ENCODE measurements at regions not wholly inside any gene's neighbourhood (a gene's known extent, or its start where the extent isn't known, plus 50 kb on each side); places are given as distances from the start of the nearest gene placed in this dataset.
"Not testable (repeated sequence)": the region's sequence is repeated elsewhere in the genome, so short reads cannot be mapped to it uniquely, and the experiment has no call there.

DNA sequence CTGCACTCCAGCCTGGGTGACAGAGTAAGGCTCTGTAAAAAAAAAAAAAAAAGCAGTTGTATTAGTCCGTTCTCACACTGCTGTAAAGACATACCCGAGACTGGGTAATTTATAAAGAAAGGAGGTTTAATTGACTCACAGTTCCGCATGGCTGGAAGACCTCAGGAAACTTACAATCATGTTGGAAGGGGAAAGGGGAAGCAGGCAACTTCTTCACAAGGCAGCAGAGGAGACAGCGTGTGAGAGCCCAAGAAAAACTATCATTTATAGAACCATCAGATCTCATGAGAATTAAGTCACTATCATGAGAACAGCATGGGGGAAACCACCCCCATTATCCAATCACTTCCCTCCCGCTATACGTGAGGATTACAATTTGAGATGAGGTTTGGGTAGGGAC, 151.7 kb upstream of the NR5A2 start:
- no peak for DNase-seq

DNA sequence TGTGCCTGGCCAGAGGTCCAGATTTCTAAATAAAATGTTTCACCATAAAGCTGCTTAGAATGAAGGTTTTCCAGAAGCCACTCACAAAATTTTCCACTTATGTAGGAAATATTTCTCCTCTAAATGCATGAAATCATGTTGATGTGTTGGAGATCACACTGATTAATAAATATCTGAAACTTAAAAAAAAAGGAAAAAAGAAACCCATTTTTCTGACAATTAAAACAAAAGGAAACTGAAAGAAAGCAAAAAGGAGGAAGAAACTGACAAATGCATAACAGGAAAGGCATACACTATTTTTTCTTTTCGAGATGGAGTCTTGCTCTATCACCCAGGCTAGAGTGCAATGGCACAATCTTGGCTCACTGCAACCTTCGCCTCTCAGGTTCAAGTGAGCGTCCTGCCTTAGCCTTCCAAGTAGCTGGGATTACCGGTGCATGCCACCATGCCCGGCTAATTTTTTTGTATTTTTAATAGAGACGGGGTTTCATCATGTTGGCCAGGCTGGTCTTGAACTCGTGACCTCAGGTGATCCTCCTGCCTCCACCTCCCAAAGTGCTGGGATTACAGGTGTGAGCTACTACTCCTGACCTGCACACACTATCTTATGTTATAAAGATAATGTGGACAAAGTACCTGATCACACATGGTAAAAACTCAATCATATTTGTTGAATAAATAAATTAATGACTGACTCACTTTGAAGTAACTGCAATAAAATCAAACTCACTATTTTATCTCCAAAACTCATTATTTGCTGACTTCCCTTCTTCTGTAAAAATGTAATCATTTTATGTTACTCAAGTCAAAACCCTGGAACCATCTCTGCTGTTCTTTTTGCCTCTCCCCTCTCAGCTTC, 149.8 kb upstream of the NR5A2 start:
- no peak for DNase-seq

DNA sequence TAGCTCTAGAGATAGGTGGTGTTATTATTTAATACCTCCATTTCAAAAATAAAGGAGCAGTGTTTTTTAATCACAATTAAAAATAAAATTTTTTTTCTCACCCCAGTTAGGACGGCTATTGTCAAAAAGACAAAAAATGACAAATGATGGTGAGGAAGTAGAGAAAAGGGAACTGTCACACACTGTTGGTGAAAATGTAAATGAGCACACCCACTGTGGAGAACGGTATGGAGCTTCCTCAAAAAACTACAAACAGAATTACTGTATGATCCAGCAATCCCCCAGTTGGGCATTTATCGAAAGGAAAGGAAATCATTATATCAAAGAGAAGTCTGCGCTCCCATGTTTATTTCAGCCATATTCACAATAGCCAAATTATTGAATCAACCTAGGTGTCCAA, 148.7 kb upstream of the NR5A2 start:
- DNase-seq: peak; percentile 60 to 75

- DNase-seq: no peak
Observed at GRCh38 chr1:199898654-199899053, 128.9 kb upstream of the NR5A2 start.

DNA sequence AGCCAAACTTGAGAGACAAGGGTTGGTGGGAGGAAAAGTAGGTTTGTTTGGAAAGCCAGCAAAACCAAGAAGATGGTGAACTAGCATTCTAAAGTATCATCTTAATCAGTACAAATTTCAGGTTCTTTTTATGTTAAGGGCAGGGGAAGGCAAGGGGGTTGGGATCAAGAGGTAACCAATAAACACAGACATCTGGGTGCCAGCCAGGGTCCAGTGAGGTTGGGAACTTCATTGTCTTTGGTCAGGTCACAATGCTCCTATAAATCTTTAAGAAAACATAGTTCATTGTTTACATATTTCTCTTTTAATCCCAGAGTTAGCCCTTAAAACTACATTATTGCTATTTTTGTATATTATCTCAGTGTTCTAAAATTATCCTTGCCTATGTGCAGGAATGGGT, 126.2 kb upstream of the NR5A2 start:
- DNase-seq: no peak

- DNase-seq: no peak
Observed at GRCh38 chr1:199907361-199907760, 120.1 kb upstream of the NR5A2 start.

GRCh38 chr1:199909137-199909536, 118.4 kb upstream of the NR5A2 start:
- no peak for DNase-seq

DNA sequence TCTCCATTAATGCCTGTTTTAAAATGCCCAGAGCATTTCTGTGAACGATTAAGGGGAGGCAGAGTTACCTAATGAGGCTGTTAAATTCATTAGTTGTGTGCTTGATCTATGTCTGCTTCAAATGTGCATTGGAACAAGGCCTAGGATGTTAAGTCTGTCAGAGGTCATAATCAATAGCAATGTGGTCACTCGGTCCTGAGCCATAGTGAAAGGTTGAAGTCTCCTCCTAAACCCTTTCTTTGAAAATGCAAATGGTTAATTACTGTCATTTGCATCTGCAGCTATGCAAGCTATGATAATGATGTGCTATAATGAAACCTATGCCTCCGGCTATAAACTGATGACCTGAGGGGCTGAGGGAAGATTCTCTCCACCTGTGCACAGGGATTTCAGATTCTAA, 114.2 kb upstream of the NR5A2 start:
- DNase-seq: no peak

GRCh38 chr1:199914546-199914945, 113.0 kb upstream of the NR5A2 start:
- no peak for DNase-seq

DNA sequence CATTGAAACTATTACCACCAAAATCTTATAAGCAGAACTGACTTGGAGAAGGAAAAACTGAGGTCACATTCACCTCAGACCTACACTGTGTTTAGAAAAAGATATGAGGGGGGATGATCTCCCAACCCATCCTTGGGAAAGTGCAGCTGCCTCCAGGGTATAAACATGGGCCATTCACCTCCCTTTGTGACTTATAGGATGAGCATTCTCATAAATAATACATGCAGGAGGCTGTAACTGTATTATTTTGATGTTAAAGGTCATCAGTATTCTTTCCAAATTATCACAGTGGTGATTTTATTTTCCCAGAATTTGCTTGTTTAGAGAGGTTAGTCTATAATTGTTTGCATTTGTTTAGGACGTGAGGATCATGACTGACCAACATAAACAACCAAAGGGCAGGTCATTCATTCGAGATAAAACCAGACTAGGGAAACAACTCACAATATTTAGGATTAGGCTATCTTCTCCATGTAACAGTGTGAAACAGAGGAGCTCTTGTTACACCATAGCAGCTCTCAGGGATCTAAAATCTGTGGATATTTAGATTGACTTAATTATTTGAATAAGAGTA, 109.2 kb upstream of the NR5A2 start:
- DNase-seq: no peak

GRCh38 chr1:199920635-199921034, 106.9 kb upstream of the NR5A2 start:
- no peak for DNase-seq

DNA sequence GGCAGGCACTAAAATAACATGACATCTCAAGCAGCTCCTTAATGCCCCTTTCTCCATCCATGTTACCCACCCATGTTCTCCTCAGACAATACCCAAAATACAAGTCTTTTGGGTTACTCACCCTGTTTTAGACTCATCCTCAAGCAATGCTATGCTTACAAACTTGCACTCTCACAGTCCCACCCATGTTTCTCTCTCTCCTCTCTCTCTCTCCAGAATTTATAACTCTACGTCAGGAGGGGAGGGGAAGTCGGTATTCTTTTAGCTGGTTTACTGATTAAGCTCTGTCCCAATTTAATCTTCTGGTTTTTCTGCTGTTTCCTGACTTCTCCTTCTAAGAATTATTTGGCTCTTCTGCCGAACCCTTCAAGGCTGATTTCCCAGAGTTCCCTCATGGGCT, 98.0 kb upstream of the NR5A2 start:
- DNase-seq: no peak

- not testable (repeated sequence) for DNase-seq
Observed at GRCh38 chr1:199930067-199930466, 97.4 kb upstream of the NR5A2 start.

DNA sequence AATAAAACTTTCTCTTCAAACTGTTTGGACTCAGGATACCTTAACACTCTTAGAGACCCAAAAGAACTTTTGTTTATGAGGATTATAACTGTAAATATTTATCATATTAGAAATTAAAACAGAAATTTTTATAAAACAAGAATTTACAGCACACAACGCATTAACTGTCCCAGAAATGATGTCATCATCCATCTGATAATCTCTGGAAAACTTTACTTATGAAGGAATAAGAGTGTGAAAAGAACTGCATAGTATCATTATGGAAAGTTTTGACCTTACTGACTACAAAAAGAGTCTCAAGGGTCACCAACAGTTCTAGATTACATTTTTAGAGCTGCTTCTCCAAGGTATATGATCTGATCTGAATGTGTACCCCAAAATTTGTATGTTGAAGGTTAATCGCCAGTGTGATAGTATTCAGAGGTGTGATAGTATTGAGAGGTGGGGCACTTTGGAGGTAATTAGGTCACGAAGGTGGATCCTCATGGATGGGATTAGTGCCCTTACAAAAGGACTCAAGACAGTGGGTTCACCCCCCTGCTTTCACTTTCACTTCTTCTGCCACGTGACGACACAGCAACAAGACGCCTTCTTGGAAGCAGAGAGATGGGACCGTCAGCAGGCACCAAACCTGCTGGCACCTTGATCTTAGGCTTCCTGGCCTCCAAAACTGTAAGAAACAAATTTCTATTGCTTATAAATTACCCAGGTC, 95.7 kb upstream of the NR5A2 start:
- peak; percentile 83 to 86 for DNase-seq

- no peak for DNase-seq
Observed at GRCh38 chr1:199932462-199932861, 95.0 kb upstream of the NR5A2 start.

DNA sequence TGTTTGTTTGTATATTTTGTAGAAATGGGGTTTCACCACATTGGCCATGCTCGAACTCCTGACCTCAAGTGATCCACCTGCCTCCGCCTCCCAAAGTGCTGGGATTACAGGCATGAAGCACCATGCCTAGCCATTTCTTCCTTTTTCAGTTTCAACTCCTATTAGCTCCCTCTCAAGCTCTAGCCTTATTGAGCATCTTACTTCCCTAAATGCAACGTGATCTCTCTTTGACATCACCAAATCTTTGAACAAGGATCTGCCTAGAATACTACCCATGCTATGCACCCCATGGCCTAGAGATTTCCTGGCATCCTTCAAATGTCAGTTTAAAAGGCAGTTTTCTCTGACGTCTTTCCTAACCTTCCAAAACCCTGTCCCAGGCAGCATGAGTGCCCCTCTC, 91.1 kb upstream of the NR5A2 start:
- no peak for DNase-seq

- DNase-seq: no peak
Observed at GRCh38 chr1:199937161-199937560, 90.3 kb upstream of the NR5A2 start.

GRCh38 chr1:199937661-199938060, 89.8 kb upstream of the NR5A2 start:
- no peak for DNase-seq

GRCh38 chr1:199944986-199945385, 82.5 kb upstream of the NR5A2 start:
- DNase-seq: no peak

- no peak for DNase-seq
Observed at GRCh38 chr1:199945591-199945990, 81.9 kb upstream of the NR5A2 start.

DNA sequence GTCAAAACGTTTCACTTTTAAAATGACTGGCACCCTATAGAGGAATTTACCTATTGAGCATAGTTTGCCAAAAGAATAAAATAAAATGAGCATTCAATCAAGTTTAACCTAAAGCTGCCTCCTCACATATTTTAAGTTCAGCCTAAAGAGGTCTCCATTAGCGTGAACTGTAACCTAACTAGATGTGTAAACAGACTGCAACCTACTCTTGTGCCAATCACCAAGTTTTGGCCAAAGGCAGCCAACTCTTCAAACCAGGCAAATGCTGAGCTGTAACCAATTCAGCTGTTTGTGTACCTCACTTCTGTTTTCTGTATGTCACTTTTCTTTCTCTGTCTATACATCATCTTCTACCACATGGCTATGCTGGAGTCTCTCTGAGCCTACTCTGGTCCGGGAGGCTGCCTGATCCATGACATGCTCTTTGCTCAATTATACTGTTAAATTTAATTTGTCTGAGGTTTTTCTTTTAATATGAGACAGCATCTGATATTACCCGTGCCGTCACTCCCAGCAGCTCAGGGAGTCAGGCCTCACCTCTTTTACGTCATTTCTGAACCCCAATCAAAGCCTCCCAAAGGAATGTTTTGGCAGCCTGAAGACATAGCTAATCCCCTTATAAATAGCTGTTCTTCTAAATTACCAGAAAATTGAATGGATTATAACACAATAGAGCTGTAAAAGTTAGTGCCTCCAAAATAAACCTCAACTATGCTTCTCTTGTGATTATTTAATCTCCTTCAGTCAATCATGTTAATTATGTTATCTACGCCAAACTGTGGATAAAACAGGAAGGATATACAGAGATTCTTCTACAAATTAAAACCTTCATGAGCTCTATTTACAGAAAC, 81.0 kb upstream of the NR5A2 start:
- no peak for DNase-seq

GRCh38 chr1:199948587-199949280, 78.8 kb upstream of the NR5A2 start:
- DNase-seq: peak in 1 of 2 experiments; percentile 3

Measured in Kasumi-1 (cell line).